ENCODE measurements at regions not wholly inside any gene's neighbourhood (a gene's known extent, or its start where the extent isn't known, plus 50 kb on each side); places are given as distances from the start of the nearest gene placed in this dataset.

- no peak for TF ChIP-seq CTCF (IDR thresholded peaks at IDR 0.05; ENCODE audit: low read depth, low read length)
- H3K4me3 ChIP-seq (ENCODE audit: low read depth, low read length): no peak overlapping the region
- in situ Hi-C loops (cut with HindIII; ENCODE audit: low sequenced_read_pairs): no loop called here
- no peak for DNase-seq (ENCODE audit: low read depth, low spot score)
Measured at GRCh38 chr15:87736891-87737389, 519.6 kb downstream of the NTRK3 start.

- DNase-seq (ENCODE audit: low read depth, low spot score): peak; percentile 51
- in situ Hi-C loops (cut with HindIII; ENCODE audit: low sequenced_read_pairs): no loop called here
- no peak overlapping the region for H3K4me3 ChIP-seq (ENCODE audit: low read depth, low read length)
- no peak for TF ChIP-seq CTCF (IDR thresholded peaks at IDR 0.05; ENCODE audit: low read depth, low read length)
Measured at GRCh38 chr15:87736401-87736800, 520.1 kb downstream of the NTRK3 start.

- TF ChIP-seq CTCF (IDR thresholded peaks at IDR 0.05; ENCODE audit: low read depth, low read length): no peak
- DNase-seq (ENCODE audit: low read depth, low spot score): no peak
- in situ Hi-C loops (cut with HindIII; ENCODE audit: low sequenced_read_pairs): no loop called here
- no peak overlapping the region for H3K4me3 ChIP-seq (ENCODE audit: low read depth, low read length)
Measured at GRCh38 chr15:87735522-87735921, 521.0 kb downstream of the NTRK3 start.

- TF ChIP-seq CTCF (IDR thresholded peaks at IDR 0.05; ENCODE audit: low read depth, low read length): no peak
- DNase-seq (ENCODE audit: low read depth, low spot score): no peak
- H3K4me3 ChIP-seq (ENCODE audit: low read depth, low read length): no peak overlapping the region
- in situ Hi-C loops (cut with HindIII; ENCODE audit: low sequenced_read_pairs): no loop called here
Measured at GRCh38 chr15:87734571-87735373, 521.8 kb downstream of the NTRK3 start.

GRCh38 chr15:87733977-87734376 is 522.6 kb downstream of the NTRK3 start:
- H3K4me3 ChIP-seq (ENCODE audit: low read depth, low read length): no peak overlapping the region
- no peak for DNase-seq (ENCODE audit: low read depth, low spot score)
- no peak for TF ChIP-seq CTCF (IDR thresholded peaks at IDR 0.05; ENCODE audit: low read depth, low read length)
- in situ Hi-C loops (cut with HindIII; ENCODE audit: low sequenced_read_pairs): no loop called here

GRCh38 chr15:87733541-87733941 is 523.0 kb downstream of the NTRK3 start:
- DNase-seq (ENCODE audit: low read depth, low spot score): no peak
- in situ Hi-C loops (cut with HindIII; ENCODE audit: low sequenced_read_pairs): no loop called here
- TF ChIP-seq CTCF (IDR thresholded peaks at IDR 0.05; ENCODE audit: low read depth, low read length): no peak

More at GRCh38 chr15:87733541-87733941, 523.0 kb downstream of the NTRK3 start:
- H3K4me3 ChIP-seq (ENCODE audit: low read depth, low read length): no peak overlapping the region

Data from astrocyte of the spinal cord (primary cell).